IMR-90 (cell line): ENCODE measurements at regions not wholly inside any gene's neighbourhood (a gene's known extent, or its start where the extent isn't known, plus 50 kb on each side); places are given as distances from the start of the nearest gene placed in this dataset.

Experiments used
- ATAC-seq: fragments of 200-7000 bp; cut with Tn5 transposase; 2 replicates; pipeline ENCODE4 v1.9.1; 2020; ENCODE audit warnings: low read depth, mild to moderate bottlenecking, moderate library complexity
- BruUV-seq: library from RNA; stranded (reverse); fragments of 400-500 nt; replicated peaks from 2 replicates; lab custom pipeline; 2021; lab: Mats Ljungman, UMichigan
- CTCF ChIA-PET: fragments of 300-600 bp; formaldehyde crosslinking; extraction: SDS; loops from one replicate; lab custom pipeline; 2021; ENCODE audit warnings: antibody characterized with exemption; lab: Yijun Ruan, JAX
- POLR2A ChIA-PET: fragments of 300-600 bp; sonication (Branson Sonifier 250); formaldehyde crosslinking; loops from one replicate; lab custom pipeline; 2022; ENCODE audit warnings: antibody characterized with exemption; ENCODE audit not compliant: unreplicated experiment; lab: Charles Lee
- DNase-seq: peaks from one replicate; pipeline ENCODE4 v3.0.0; 2013
- H2AFZ ChIP-seq: replicated peaks from 2 replicates; pipeline ENCODE3; 2013; ENCODE audit warnings: low read length, mild to moderate bottlenecking; ENCODE audit not compliant: poor library complexity
- H2AK5ac ChIP-seq: 2 replicates; pipeline ENCODE4 v1.6.1; 2013; ENCODE audit warnings: low read depth, low read length, inconsistent platforms
- H2AK9ac ChIP-seq: replicated peaks from 2 replicates; pipeline ENCODE3; 2013; ENCODE audit warnings: mild to moderate bottlenecking, low read depth, low read length, moderate library complexity; ENCODE audit not compliant: poor library complexity
- H2BK120ac ChIP-seq: 2 replicates; pipeline ENCODE4 v1.6.1; 2013; ENCODE audit warnings: low read depth, low read length, inconsistent platforms
- H2BK15ac ChIP-seq: 3 replicates; pipeline ENCODE4 v1.6.1; 2013; ENCODE audit warnings: low read depth, low read length, inconsistent platforms
- H2BK20ac ChIP-seq: 2 replicates; pipeline ENCODE4 v1.6.1; 2013; ENCODE audit warnings: low read depth, mild to moderate bottlenecking, inconsistent platforms, low read length, moderate library complexity
- H2BK5ac ChIP-seq: 2 replicates; pipeline ENCODE4 v1.6.1; 2013; ENCODE audit warnings: mild to moderate bottlenecking, low read depth, low read length, inconsistent platforms; ENCODE audit not compliant: poor library complexity, severe bottlenecking
- H3K14ac ChIP-seq: replicated peaks from 2 replicates; pipeline ENCODE4 v1.6.1; 2013; ENCODE audit warnings: low read depth, low read length, inconsistent platforms
- H3K18ac ChIP-seq: 2 replicates; pipeline ENCODE4 v1.6.1; 2013; ENCODE audit warnings: low read depth, low read length, control low read depth
- H3K23ac ChIP-seq: 2 replicates; pipeline ENCODE4 v1.6.1; 2013; ENCODE audit warnings: low read depth, low read length, inconsistent platforms
- H3K27ac ChIP-seq: 2 replicates; pipeline ENCODE4 v1.5.1; 2013; ENCODE audit warnings: mild to moderate bottlenecking, control low read depth, low read length; ENCODE audit not compliant: insufficient read depth
- H3K27me3 ChIP-seq: 2 replicates; pipeline ENCODE4 v1.6.1; 2013; ENCODE audit warnings: low read length; ENCODE audit not compliant: control insufficient read depth, insufficient read depth
- H3K36me3 ChIP-seq: 2 replicates; pipeline ENCODE4 v1.6.1; 2013; ENCODE audit warnings: low read length, mixed read lengths; ENCODE audit not compliant: control insufficient read depth, insufficient read depth
- H3K4ac ChIP-seq: 2 replicates; pipeline ENCODE4 v1.6.1; 2013; ENCODE audit warnings: low read depth, low read length, inconsistent platforms
- H3K4me1 ChIP-seq: 2 replicates; pipeline ENCODE4 v1.6.1; 2013; ENCODE audit warnings: low read length, mixed read lengths; ENCODE audit not compliant: control insufficient read depth, insufficient read depth
- H3K4me2 ChIP-seq: 2 replicates; pipeline ENCODE4 v1.6.1; 2013; ENCODE audit warnings: low read depth, mild to moderate bottlenecking, control low read depth, low read length, moderate library complexity
- H3K4me3 ChIP-seq: 2 replicates; pipeline ENCODE4 v1.5.1; 2013; ENCODE audit warnings: low read depth, mild to moderate bottlenecking, control low read depth, low read length, moderate library complexity; ENCODE audit not compliant: insufficient read depth
- H3K56ac ChIP-seq: 2 replicates; pipeline ENCODE4 v1.6.1; 2013; ENCODE audit warnings: low read length, inconsistent platforms; ENCODE audit not compliant: insufficient read depth; ENCODE audit errors: extremely low read depth
- H3K79me1 ChIP-seq, 2 experiments: 2 replicates each; pipeline ENCODE4 v1.6.1; 2013; ENCODE audit warnings: low read length in 2 of 2, inconsistent platforms in 1 of 2, low read depth in 1 of 2
- H3K9ac ChIP-seq: 2 replicates; pipeline ENCODE4 v1.6.1; 2013; ENCODE audit warnings: low read depth, low read length, control low read depth
- H3K9me1 ChIP-seq: 2 replicates; pipeline ENCODE4 v1.6.1; 2013; ENCODE audit warnings: low read length, inconsistent platforms; ENCODE audit not compliant: insufficient read depth
- H3K9me3 ChIP-seq: 2 replicates; pipeline ENCODE4 v1.6.1; 2013; ENCODE audit warnings: low read length; ENCODE audit not compliant: control insufficient read depth, insufficient read depth
- H4K20me1 ChIP-seq: 2 replicates; pipeline ENCODE4 v1.6.1; 2013; ENCODE audit warnings: low read length, inconsistent platforms; ENCODE audit not compliant: insufficient read depth
- H4K5ac ChIP-seq: 2 replicates; pipeline ENCODE4 v1.6.1; 2013; ENCODE audit warnings: mild to moderate bottlenecking, low read depth, low read length, control low read depth
- H4K8ac ChIP-seq, 2 experiments: 2 replicates each; pipeline ENCODE4 v1.6.1; 2013; ENCODE audit warnings: low read depth in 2 of 2, low read length in 2 of 2, control low read depth in 1 of 2, inconsistent platforms in 1 of 2
- H4K91ac ChIP-seq: 2 replicates; pipeline ENCODE4 v1.6.1; 2013; ENCODE audit warnings: low read depth, low read length, inconsistent platforms; ENCODE audit not compliant: insufficient read depth
- BHLHE40 ChIP-seq: fragments of 150-350 bp; IDR thresholded peaks from 2 replicates; pipeline ENCODE4 v1.6.1; 2016; ENCODE audit warnings: mild to moderate bottlenecking, low read depth, low read length
- CEBPB ChIP-seq: IDR thresholded peaks from 2 replicates; pipeline ENCODE4 v1.6.1; 2012; ENCODE audit warnings: low read depth, low read length, improper control_type of control experiment
- CHD1 ChIP-seq: IDR thresholded peaks from 2 replicates; pipeline ENCODE4 v1.6.1; 2012; ENCODE audit warnings: low read depth, low read length, improper control_type of control experiment
- CTCF ChIP-seq: conservative IDR thresholded peaks from 2 replicates; pipeline ENCODE4 v1.5.1; 2012; ENCODE audit warnings: mild to moderate bottlenecking, low read depth, low read length, improper control_type of control experiment
- ELK1 ChIP-seq: fragments of 150-350 bp; IDR thresholded peaks from 2 replicates; pipeline ENCODE4 v1.6.1; 2016; ENCODE audit warnings: low read depth, mild to moderate bottlenecking, low read length, moderate library complexity, borderline replicate concordance
- FOS ChIP-seq: fragments of 150-350 bp; IDR thresholded peaks from 2 replicates; pipeline ENCODE4 v1.6.1; 2016; ENCODE audit warnings: low read depth, low read length
- MAFK ChIP-seq: IDR thresholded peaks from 2 replicates; pipeline ENCODE4 v1.6.1; 2012; ENCODE audit warnings: low read depth, low read length, improper control_type of control experiment
- MXI1 ChIP-seq: IDR thresholded peaks from 2 replicates; pipeline ENCODE4 v1.6.1; 2012; ENCODE audit warnings: low read depth, mild to moderate bottlenecking, low read length, moderate library complexity, borderline replicate concordance
- NFE2L2 ChIP-seq: fragments of 150-350 bp; IDR thresholded peaks from 2 replicates; pipeline ENCODE4 v1.6.1; 2016; ENCODE audit warnings: low read depth, mild to moderate bottlenecking, low read length
- POLR2A ChIP-seq: IDR thresholded peaks from 2 replicates; pipeline ENCODE4 v1.6.1; 2012; ENCODE audit warnings: mild to moderate bottlenecking, low read depth, low read length
- RCOR1 ChIP-seq: IDR thresholded peaks from 2 replicates; pipeline ENCODE4 v1.6.1; 2012; ENCODE audit warnings: mild to moderate bottlenecking, low read length, improper control_type of control experiment; ENCODE audit not compliant: insufficient replicate concordance
- RFX5 ChIP-seq: IDR thresholded peaks from 2 replicates; pipeline ENCODE4 v1.8.0; 2012; ENCODE audit warnings: low read depth, mild to moderate bottlenecking, low read length, moderate library complexity
- SMC3 ChIP-seq: fragments of 150-350 bp; IDR thresholded peaks from 2 replicates; pipeline ENCODE4 v1.6.1; 2016; ENCODE audit warnings: low read depth, mild to moderate bottlenecking, antibody characterized with exemption, low read length, moderate library complexity
- WGBS, 2 experiments: methylation state at CpG; one replicate each; pipeline versions ENCODE4 v1.1.5 to v1.1.7; 2013; ENCODE audit warnings: missing lambda C conversion rate in 2 of 2; ENCODE audit not compliant: insufficient read length in 1 of 2; ENCODE audit errors: extremely low coverage in 2 of 2; 5-methylcytosine and 5-hydroxymethylcytosine counted together
- dilution Hi-C: fragments of 300-500 bp; cut with HindIII; formaldehyde crosslinking; loops from one replicate; pipeline ENCODE4 v1.14.3; 2018; ENCODE audit warnings: low sequenced_read_pairs; ENCODE audit not compliant: unreplicated experiment
- in situ Hi-C: fragments of 300-500 bp; cut with MboI; formaldehyde crosslinking; loops from 3 replicates; pipeline ENCODE4 v1.14.3; 2019; ENCODE audit warnings: low sequenced_read_pairs, inconsistent platforms, mixed read lengths
- intact Hi-C: fragments of 100-400 bp; cut with micrococcal nuclease; formaldehyde crosslinking; loops from 2 replicates; pipeline ENCODE4 v1.10.0; 2022

DNA sequence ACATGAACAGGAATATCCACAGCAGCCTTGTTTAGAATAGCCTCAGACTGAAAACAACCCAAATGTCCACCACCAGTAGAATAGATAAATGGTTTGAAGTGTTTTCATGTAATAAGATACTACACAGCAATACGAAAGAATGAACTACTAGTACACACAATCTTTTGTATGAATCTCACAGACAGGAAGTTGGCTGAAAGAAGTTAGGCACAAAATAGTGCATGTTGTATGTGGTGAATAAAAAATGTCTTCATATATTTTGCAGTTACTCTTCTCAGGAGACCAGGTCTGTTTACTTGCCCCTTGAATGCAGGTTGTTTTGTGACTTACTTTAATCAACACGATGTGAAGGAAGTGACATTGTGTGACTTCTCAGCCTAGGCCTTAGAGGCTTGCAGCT lies 75.9 kb upstream of the LEF1 start:
- ChIA-PET POLR2A (no interaction called here), CTCF (interaction anchor here (1.6 kb wide), 1 partner anchor 30 kb away, joined by 3 read pairs; no protein-coding TSS in a partner anchor)
- Histone ChIP-seq H3K14ac (0 out of 2 replicates have a peak overlapping the region, but pooled peaks have one; percentile 48), H4K20me1 (no peaks in the 10 kb centered on the region), H3K27ac (no peak overlapping the region), H2AK9ac (no peak overlapping the region), H2BK15ac (no peak overlapping the region), H3K9me1 (no peaks in the 10 kb centered on the region), H3K4me2 (no peak overlapping the region), H3K4me1 (no peaks in the 10 kb centered on the region), H3K79me1 (no peaks in the 10 kb centered on the region), H3K4ac (no peak overlapping the region), H3K9me3 (no peaks in the 10 kb centered on the region), H2AFZ (no peak overlapping the region), H4K8ac (no peak overlapping the region), H3K23ac (no peak overlapping the region), H3K27me3 (no peaks in the 10 kb centered on the region), H3K9ac (no peak overlapping the region), H3K36me3 (no peaks in the 10 kb centered on the region), H2BK120ac (peak overlapping the region; percentile 32; the same call in 1 of the 2 replicates), H2AK5ac (no peak overlapping the region), H3K4me3 (no peak overlapping the region), H3K18ac (no peak overlapping the region), H4K91ac (no peak overlapping the region; the same call in 1 of the 2 replicates), H4K5ac (no peak overlapping the region), H3K56ac (no peak overlapping the region), H2BK5ac (no peak overlapping the region), H2BK20ac (0 out of 2 replicates have a peak overlapping the region, but pooled peaks have one; percentile 22)
- WGBS, 2 experiments, result no CpG with 5 or more reads among the region's 2 CpGs
- intact Hi-C loops, result no loop called here
- in situ Hi-C loops, result no loop called here
- BruUV-seq, result no TSS peak
- dilution Hi-C loops, result no loop called here
- ATAC-seq (no peak), DNase-seq (no peak)
- no peak for TF ChIP-seq CEBPB
- TF ChIP-seq BHLHE40, result no peak
- no peak for TF ChIP-seq SMC3
- TF ChIP-seq CTCF, result no peak
- TF ChIP-seq MAFK, result no peak
- no peak for TF ChIP-seq MXI1
- TF ChIP-seq FOS, result no peak
- TF ChIP-seq RCOR1, result no peak
- TF ChIP-seq RFX5, result no peak
- no peak for TF ChIP-seq POLR2A
- no peak for TF ChIP-seq ELK1
- no peak for TF ChIP-seq CHD1
- no peak for TF ChIP-seq NFE2L2
